Fibroblast of lung (primary cell): ENCODE measurements at regions not wholly inside any gene's neighbourhood (a gene's known extent, or its start where the extent isn't known, plus 50 kb on each side); places are given as distances from the start of the nearest gene placed in this dataset.

Experiments
- DNase-seq, 2 donors: peaks; one replicate each; pipeline versions ENCODE4 v3.0.0 to v3.0.0-alpha.2; 2010; ENCODE audit warnings: low read depth in 2 of 2
- H2AFZ ChIP-seq: 2 replicates; pipeline ENCODE4 v1.5.1; 2012; ENCODE audit warnings: low read length, control low read depth, inconsistent platforms
- H3K27ac ChIP-seq: 2 replicates; pipeline ENCODE4 v1.5.1; 2011; ENCODE audit warnings: low read length, control low read depth; ENCODE audit not compliant: insufficient read depth
- H3K27me3 ChIP-seq: 2 replicates; pipeline ENCODE4 v1.5.1; 2011; ENCODE audit warnings: mild to moderate bottlenecking, low read length; ENCODE audit not compliant: control insufficient read depth, insufficient read depth
- H3K36me3 ChIP-seq: 2 replicates; pipeline ENCODE4 v1.5.1; 2011; ENCODE audit warnings: low read length; ENCODE audit not compliant: control insufficient read depth, insufficient read depth
- H3K4me1 ChIP-seq: 2 replicates; pipeline ENCODE4 v1.5.1; 2011; ENCODE audit warnings: low read length; ENCODE audit not compliant: control insufficient read depth, insufficient read depth; ENCODE audit errors: extremely low read depth
- H3K4me2 ChIP-seq: 2 replicates; pipeline ENCODE4 v1.5.1; 2011; ENCODE audit warnings: low read length, control low read depth; ENCODE audit not compliant: insufficient read depth; ENCODE audit errors: extremely low read depth
- H3K4me3 ChIP-seq, 4 experiments: fragments of 200-600 bp in 1 of 4; sonication (generic) in 1 of 4; replicated peaks in 1 of 4; 2 replicates each; pipeline ENCODE4 v1.5.1; 2011 to 2016; ENCODE audit warnings: low read length in 4 of 4, low read depth in 3 of 4, mild to moderate bottlenecking in 3 of 4, control low read depth in 2 of 4, inconsistent platforms in 1 of 4, mixed read lengths in 1 of 4; ENCODE audit not compliant: insufficient read depth in 1 of 4; ENCODE audit errors: control extremely low read depth in 1 of 4
- H3K79me2 ChIP-seq: 2 replicates; pipeline ENCODE4 v1.5.1; 2012; ENCODE audit warnings: mild to moderate bottlenecking, low read length, inconsistent platforms; ENCODE audit not compliant: control insufficient read depth, insufficient read depth
- H3K9ac ChIP-seq: 2 replicates; pipeline ENCODE4 v1.5.1; 2011; ENCODE audit warnings: mild to moderate bottlenecking, low read length, control low read depth; ENCODE audit not compliant: insufficient read depth
- H3K9me3 ChIP-seq: 2 replicates; pipeline ENCODE4 v1.5.1; 2012; ENCODE audit warnings: low read depth, low read length; ENCODE audit not compliant: control insufficient read depth, insufficient read depth
- H4K20me1 ChIP-seq: 2 replicates; pipeline ENCODE4 v1.5.1; 2011; ENCODE audit warnings: low read length; ENCODE audit not compliant: control insufficient read depth, insufficient read depth; ENCODE audit errors: extremely low read depth
- CTCF ChIP-seq, 2 donors: IDR thresholded peaks in 1 of 2; conservative IDR thresholded peaks in 1 of 2; 1 replicate in 1 of 2; 2 replicates in 1 of 2; pipeline ENCODE4 v1.5.1; 2011 to 2012; ENCODE audit warnings: low read length in 2 of 2, control low read depth in 1 of 2, inconsistent platforms in 1 of 2, low read depth in 1 of 2, mild to moderate bottlenecking in 1 of 2
- EZH2 ChIP-seq: IDR thresholded peaks from 2 replicates; pipeline ENCODE4 v1.5.1; 2012; ENCODE audit warnings: low read length, control low read depth, mild to moderate bottlenecking; ENCODE audit errors: missing control alignments

- no peak overlapping the region for H3K27ac ChIP-seq
- H3K4me3 ChIP-seq = no peak overlapping the region
- no peaks in the 10 kb centered on the region for H3K4me1 ChIP-seq
- H4K20me1 ChIP-seq = no peaks in the 10 kb centered on the region
- no peak overlapping the region for H3K4me2 ChIP-seq
- no peak overlapping the region for H3K9ac ChIP-seq
- no peaks in the 10 kb centered on the region for H3K9me3 ChIP-seq
- H2AFZ ChIP-seq = no peak overlapping the region
- H3K36me3 ChIP-seq = no peaks in the 10 kb centered on the region
- no peak for DNase-seq
- no peaks in the 10 kb centered on the region for H3K79me2 ChIP-seq
- no peak for TF ChIP-seq EZH2
- TF ChIP-seq CTCF (conservative IDR thresholded peaks at IDR 0.05 in 1 of 2, IDR thresholded peaks at IDR 0.05 in 1 of 2; ENCODE audit: low read depth in 1 of 2, low read length in 2 of 2) = no peak
- no peaks in the 10 kb centered on the region for H3K27me3 ChIP-seq
These were observed 308.6 kb downstream of the RNF144A start for GRCh38 chr2:7225848-7226247.

GRCh38 chr2:7226501-7226900, 309.3 kb downstream of the RNF144A start:
- Histone ChIP-seq H4K20me1 (no peaks in the 10 kb centered on the region), H3K9ac (no peak overlapping the region), H3K36me3 (no peaks in the 10 kb centered on the region), H3K4me3 (no peak overlapping the region), H3K4me1 (no peaks in the 10 kb centered on the region), H3K27me3 (no peaks in the 10 kb centered on the region), H3K9me3 (no peaks in the 10 kb centered on the region), H3K79me2 (no peaks in the 10 kb centered on the region), H2AFZ (no peak overlapping the region), H3K4me2 (no peak overlapping the region), H3K27ac (no peak overlapping the region)
- DNase-seq = no peak
- TF ChIP-seq EZH2 = no peak
- no peak for TF ChIP-seq CTCF (conservative IDR thresholded peaks at IDR 0.05 in 1 of 2, IDR thresholded peaks at IDR 0.05 in 1 of 2; ENCODE audit: low read depth in 1 of 2, low read length in 2 of 2)

- Histone ChIP-seq H3K4me2 (no peak overlapping the region), H4K20me1 (no peaks in the 10 kb centered on the region), H2AFZ (no peak overlapping the region), H3K4me3 (no peak overlapping the region), H3K36me3 (no peaks in the 10 kb centered on the region), H3K27me3 (no peaks in the 10 kb centered on the region), H3K79me2 (no peaks in the 10 kb centered on the region), H3K4me1 (no peaks in the 10 kb centered on the region), H3K27ac (no peak overlapping the region), H3K9me3 (no peaks in the 10 kb centered on the region), H3K9ac (no peak overlapping the region)
- no peak for DNase-seq
- TF ChIP-seq CTCF (conservative IDR thresholded peaks at IDR 0.05 in 1 of 2, IDR thresholded peaks at IDR 0.05 in 1 of 2; ENCODE audit: low read depth in 1 of 2, low read length in 2 of 2) (no peak), EZH2 (no peak)
These were observed 315.9 kb downstream of the RNF144A start for GRCh38 chr2:7233126-7233525.
